Right lobe of liver (tissue), 6 donors: ENCODE measurements at regions not wholly inside any gene's neighbourhood (a gene's known extent, or its start where the extent isn't known, plus 50 kb on each side); places are given as distances from the start of the nearest gene placed in this dataset.

Source experiments
- ATAC-seq, 4 donors: fragments of 200-7000 bp; cut with Tn5 transposase; one replicate each; pipeline ENCODE4 v1.9.1; 2020; ENCODE audit warnings: mild to moderate bottlenecking in 4 of 4, moderate library complexity in 4 of 4
- DNase-seq, 3 donors: peaks; one replicate each; pipeline ENCODE4 v3.0.0-alpha.2; 2020
- H3K27ac ChIP-seq, 3 donors: fragments of 200-600 bp; one replicate each; pipeline ENCODE4 v1.8.0; 2022
- H3K27me3 ChIP-seq, 2 donors: fragments of 200-600 bp; one replicate each; pipeline ENCODE4 v1.8.0; 2022
- H3K36me3 ChIP-seq, 4 donors: fragments of 200-600 bp; sonication (generic) in 1 of 4; one replicate each; pipeline versions ENCODE4 v1.5.1 to v1.8.0; 2017 to 2022; ENCODE audit warnings: control low read depth in 1 of 4
- H3K4me1 ChIP-seq, 4 donors: fragments of 200-600 bp; sonication (generic) in 1 of 4; one replicate each; pipeline versions ENCODE4 v1.5.1 to v1.8.0; 2017 to 2022; ENCODE audit warnings: control low read depth in 1 of 4
- H3K4me3 ChIP-seq, 3 donors: fragments of 200-600 bp; one replicate each; pipeline ENCODE4 v1.8.0; 2022
- H3K9me3 ChIP-seq, 4 donors: fragments of 200-600 bp; sonication (generic) in 1 of 4; one replicate each; pipeline versions ENCODE4 v1.5.1 to v1.8.0; 2017 to 2022; ENCODE audit warnings: control low read depth in 1 of 4
- CTCF ChIP-seq, 4 donors: fragments of 200-600 bp in 3 of 4; fragments of 450-650 bp in 1 of 4; IDR thresholded peaks; one replicate each; pipeline versions ENCODE4 v1.5.1 to v1.8.0; 2016 to 2022; ENCODE audit warnings: antibody characterized with exemption in 4 of 4, mild to moderate bottlenecking in 2 of 4
- POLR2A ChIP-seq: fragments of 450-650 bp; IDR thresholded peaks from one replicate; pipeline ENCODE4 v1.6.1; 2017; ENCODE audit warnings: antibody characterized with exemption, mild to moderate bottlenecking
- WGBS: methylation state at CpG from one replicate; pipeline ENCODE4 v1.1.6; 2018; ENCODE audit warnings: low coverage, low lambda C conversion rate; ENCODE audit not compliant: insufficient coverage; ENCODE audit errors: missing lambda C conversion rate; 5-methylcytosine and 5-hydroxymethylcytosine counted together
- intact Hi-C, 2 donors: fragments of 100-400 bp; cut with DNase I; formaldehyde crosslinking; loops; one replicate each; pipeline versions ENCODE4 v1.11.2 to v1.14.1; 2022
- donor health status: DM: no; HTN: yes; CAD: no.
- donor health status: DM: no; HTN: no; CAD: no.
- donor health status: DM: no; HTN: no; CAD: no.
- donor health status: DM: no; HTN: yes; CAD: no.
- donor health status: DM: no; HTN: yes; CAD: no.

- no peaks in the 10 kb centered on the region for H3K9me3 ChIP-seq
- DNase-seq (no peak), ATAC-seq (no peak)
- no peak for TF ChIP-seq CTCF (IDR thresholded peaks at IDR 0.05)
- no peak for TF ChIP-seq POLR2A
- WGBS: 43% methylated on average over 4 of the region's 4 CpGs
- intact Hi-C loops: no loop called here
- no peaks in the 10 kb centered on the region for H3K4me1 ChIP-seq
- H3K27ac ChIP-seq: no peak overlapping the region
- H3K27me3 ChIP-seq: no peaks in the 10 kb centered on the region
- no peaks in the 10 kb centered on the region for H3K36me3 ChIP-seq
- H3K4me3 ChIP-seq: no peak overlapping the region
Observed at GRCh38 chr17:34164837-34165236, 90.2 kb upstream of the CCL2 start.

- ATAC-seq: no peak
- H3K4me1 ChIP-seq: no peaks in the 10 kb centered on the region
- intact Hi-C loops: no loop called here
- H3K36me3 ChIP-seq: no peaks in the 10 kb centered on the region
- H3K27me3 ChIP-seq: no peaks in the 10 kb centered on the region
- H3K9me3 ChIP-seq: no peaks in the 10 kb centered on the region
- no peak for DNase-seq
- H3K27ac ChIP-seq: no peak overlapping the region
- TF ChIP-seq POLR2A (no peak), CTCF (IDR thresholded peaks at IDR 0.05) (no peak)
- no peak overlapping the region for H3K4me3 ChIP-seq
Observed at GRCh38 chr17:34166352-34166751, 88.7 kb upstream of the CCL2 start.

- H3K9me3 ChIP-seq: no peaks in the 10 kb centered on the region
- DNase-seq (no peak), ATAC-seq (no peak)
- H3K4me1 ChIP-seq: no peaks in the 10 kb centered on the region
- no peaks in the 10 kb centered on the region for H3K27me3 ChIP-seq
- no peaks in the 10 kb centered on the region for H3K36me3 ChIP-seq
- WGBS: 52% methylated on average over 5 of the region's 5 CpGs
- intact Hi-C loops: no loop called here
- no peak overlapping the region for H3K4me3 ChIP-seq
- no peak overlapping the region for H3K27ac ChIP-seq
- no peak for TF ChIP-seq CTCF (IDR thresholded peaks at IDR 0.05)
- no peak for TF ChIP-seq POLR2A
Observed at GRCh38 chr17:34167354-34167753, 87.7 kb upstream of the CCL2 start.

- intact Hi-C loops: no loop called here
- Histone ChIP-seq H3K36me3 (no peaks in the 10 kb centered on the region), H3K4me1 (no peaks in the 10 kb centered on the region), H3K27ac (no peak overlapping the region), H3K9me3 (no peaks in the 10 kb centered on the region), H3K27me3 (no peaks in the 10 kb centered on the region), H3K4me3 (no peak overlapping the region)
- TF ChIP-seq POLR2A (no peak), CTCF (IDR thresholded peaks at IDR 0.05) (no peak)
- 66% methylated on average over 4 of the region's 4 CpGs for WGBS
- DNase-seq (no peak), ATAC-seq (no peak)
Observed at GRCh38 chr17:34168989-34169388, 86.1 kb upstream of the CCL2 start.

GRCh38 chr17:34169496-34169895 lies 85.6 kb upstream of the CCL2 start:
- no peak for DNase-seq
- intact Hi-C loops: no loop called here

More at GRCh38 chr17:34169496-34169895, 85.6 kb upstream of the CCL2 start:
- no peak overlapping the region for H3K4me3 ChIP-seq
- H3K27me3 ChIP-seq: no peaks in the 10 kb centered on the region
- no peak for TF ChIP-seq POLR2A
- no peak for TF ChIP-seq CTCF (IDR thresholded peaks at IDR 0.05)
- H3K9me3 ChIP-seq: no peaks in the 10 kb centered on the region
- H3K36me3 ChIP-seq: no peaks in the 10 kb centered on the region
- ATAC-seq: no peak
- H3K4me1 ChIP-seq: no peaks in the 10 kb centered on the region
- no peak overlapping the region for H3K27ac ChIP-seq
